ENCODE measurements at regions not wholly inside any gene's neighbourhood (a gene's known extent, or its start where the extent isn't known, plus 50 kb on each side); places are given as distances from the start of the nearest gene placed in this dataset.
"Not testable (repeated sequence)": the region's sequence is repeated elsewhere in the genome, so short reads cannot be mapped to it uniquely, and the experiment has no call there.

DNA sequence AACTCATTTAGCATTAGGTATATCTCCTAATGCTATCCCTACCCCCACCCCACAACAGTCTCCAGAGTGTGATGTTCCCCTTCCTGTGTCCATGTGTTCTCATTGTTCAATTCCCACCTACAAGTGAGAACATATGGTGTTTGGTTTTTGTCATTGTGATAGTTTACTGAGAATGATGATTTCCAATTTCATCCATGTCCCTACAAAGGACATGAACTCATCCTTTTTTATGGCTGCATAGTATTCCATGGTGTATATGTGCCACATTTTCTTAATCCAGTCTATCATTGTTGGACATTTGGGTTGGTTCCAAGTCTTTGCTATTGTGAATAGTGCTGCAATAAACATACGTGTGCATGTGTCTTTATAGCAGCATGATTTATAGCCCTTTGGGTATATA, 389.8 kb downstream of the MAGEE1 start:
- not testable (repeated sequence) for TF ChIP-seq POLR2AphosphoS5 (IDR thresholded peaks at IDR 0.05); CTCF (IDR thresholded peaks at IDR 0.05; ENCODE audit: poor library complexity, severe bottlenecking); RAD21 (conservative IDR thresholded peaks at IDR 0.05)

Data from neural cell (in vitro differentiated cells).